HEK293 (cell line): ENCODE measurements at regions not wholly inside any gene's neighbourhood (a gene's known extent, or its start where the extent isn't known, plus 50 kb on each side); places are given as distances from the start of the nearest gene placed in this dataset.

ENCODE experiments used
- CTCF ChIA-PET: fragments of 350-600 bp; formaldehyde crosslinking; extraction: SDS; loops from one replicate; lab custom pipeline; 2021; ENCODE audit warnings: antibody characterized with exemption; lab: Yijun Ruan, JAX
- POLR2A ChIA-PET: fragments of 300-600 bp; formaldehyde crosslinking; extraction: SDS; loops from one replicate; lab custom pipeline; 2020; ENCODE audit warnings: antibody characterized with exemption, inconsistent platforms; lab: Yijun Ruan, JAX
- H3K27ac ChIP-seq: fragments of 200-500 bp; sonication (Bioruptor generic); 2 replicates; pipeline ENCODE4 v1.5.1; 2014; ENCODE audit warnings: low read depth, low read length, control low read depth, inconsistent platforms; ENCODE audit errors: extremely low read depth
- H3K36me3 ChIP-seq, 2 experiments: fragments of 200-500 bp in 1 of 2; sonication (Bioruptor generic) in 1 of 2; 1 replicate in 1 of 2; 2 replicates in 1 of 2; pipeline ENCODE4 v1.5.1; 2014 to 2017; ENCODE audit warnings: inconsistent platforms in 2 of 2, low read length in 2 of 2; ENCODE audit not compliant: control insufficient read depth in 2 of 2, insufficient read depth in 1 of 2
- H3K4me1 ChIP-seq: fragments of 200-500 bp; sonication (Bioruptor generic); 2 replicates; pipeline ENCODE4 v1.5.1; 2014; ENCODE audit warnings: mild to moderate bottlenecking, low read length, inconsistent platforms; ENCODE audit not compliant: control insufficient read depth, insufficient read depth
- H3K4me3 ChIP-seq: 2 replicates; pipeline ENCODE4 v1.5.1; 2011; ENCODE audit warnings: low read depth, mild to moderate bottlenecking, control low read depth, low read length, moderate library complexity
- H3K9me3 ChIP-seq: fragments of 200-500 bp; sonication (Bioruptor generic); 2 replicates; pipeline ENCODE4 v1.5.1; 2014; ENCODE audit warnings: low read depth, low read length, inconsistent platforms; ENCODE audit not compliant: control insufficient read depth, insufficient read depth
- GLI4 ChIP-seq: fragments of 450-650 bp; formaldehyde crosslinking; IDR thresholded peaks from 2 replicates; pipeline ENCODE4 v1.5.1; 2016; ENCODE audit warnings: missing biosample characterization, missing genetic modification characterization
- GLIS1 ChIP-seq: fragments of 450-650 bp; formaldehyde crosslinking; IDR thresholded peaks from 2 replicates; pipeline ENCODE4 v1.5.1; 2016; ENCODE audit warnings: missing biosample characterization, missing genetic modification characterization
- IKZF3 ChIP-seq: fragments of 450-650 bp; IDR thresholded peaks from 2 replicates; pipeline ENCODE4 v1.5.0; 2018; ENCODE audit warnings: missing biosample characterization, mild to moderate bottlenecking, missing genetic modification characterization, moderate library complexity
- KLF1 ChIP-seq: fragments of 450-650 bp; formaldehyde crosslinking; IDR thresholded peaks from 2 replicates; pipeline ENCODE4 v1.5.1; 2016; ENCODE audit warnings: missing biosample characterization, missing genetic modification characterization
- KLF10 ChIP-seq: fragments of 450-650 bp; IDR thresholded peaks from 2 replicates; pipeline ENCODE4 v1.5.1; 2018; ENCODE audit warnings: missing biosample characterization, mild to moderate bottlenecking, missing genetic modification characterization
- MZF1 ChIP-seq: fragments of 450-650 bp; formaldehyde crosslinking; IDR thresholded peaks from 2 replicates; pipeline ENCODE4 v1.5.1; 2017; ENCODE audit warnings: missing biosample characterization, missing genetic modification characterization, borderline replicate concordance
- SALL2 ChIP-seq: fragments of 450-650 bp; formaldehyde crosslinking; IDR thresholded peaks from 2 replicates; pipeline ENCODE4 v1.5.0; 2017; ENCODE audit warnings: missing biosample characterization, mild to moderate bottlenecking, missing genetic modification characterization, borderline replicate concordance
- SP3 ChIP-seq: fragments of 450-650 bp; formaldehyde crosslinking; IDR thresholded peaks from 2 replicates; pipeline ENCODE4 v1.5.1; 2016; ENCODE audit warnings: missing biosample characterization, missing genetic modification characterization
- TCF7L2 ChIP-seq: IDR thresholded peaks from 2 replicates; pipeline ENCODE4 v1.6.1; 2011; ENCODE audit warnings: low read depth, mild to moderate bottlenecking, inconsistent platforms, low read length, moderate library complexity, borderline replicate concordance
- YY2 ChIP-seq: fragments of 450-650 bp; formaldehyde crosslinking; IDR thresholded peaks from 2 replicates; pipeline ENCODE4 v1.5.1; 2016; ENCODE audit warnings: missing biosample characterization, missing genetic modification characterization
- ZBTB17 ChIP-seq: fragments of 450-650 bp; formaldehyde crosslinking; IDR thresholded peaks from 2 replicates; pipeline ENCODE4 v1.5.1; 2016; ENCODE audit warnings: missing biosample characterization, missing genetic modification characterization
- ZEB2 ChIP-seq: fragments of 450-650 bp; formaldehyde crosslinking; IDR thresholded peaks from 2 replicates; pipeline ENCODE4 v1.5.1; 2016; ENCODE audit warnings: missing biosample characterization, missing genetic modification characterization
- ZFP41 ChIP-seq: fragments of 450-650 bp; formaldehyde crosslinking; IDR thresholded peaks from 2 replicates; pipeline ENCODE4 v1.5.1; 2016; ENCODE audit warnings: missing biosample characterization, missing genetic modification characterization, borderline replicate concordance
- ZNF121 ChIP-seq: fragments of 450-650 bp; formaldehyde crosslinking; IDR thresholded peaks from 2 replicates; pipeline ENCODE4 v1.5.1; 2016; ENCODE audit warnings: missing biosample characterization, missing genetic modification characterization
- ZNF140 ChIP-seq: fragments of 450-650 bp; formaldehyde crosslinking; IDR thresholded peaks from 2 replicates; pipeline ENCODE4 v1.5.1; 2016; ENCODE audit warnings: missing biosample characterization, missing genetic modification characterization
- ZNF169 ChIP-seq: fragments of 450-650 bp; formaldehyde crosslinking; IDR thresholded peaks from 2 replicates; pipeline ENCODE4 v1.5.1; 2016; ENCODE audit warnings: missing biosample characterization, missing genetic modification characterization
- ZNF175 ChIP-seq: fragments of 450-650 bp; formaldehyde crosslinking; IDR thresholded peaks from 2 replicates; pipeline ENCODE4 v1.5.1; 2016; ENCODE audit warnings: missing biosample characterization, missing genetic modification characterization
- ZNF211 ChIP-seq: fragments of 450-650 bp; formaldehyde crosslinking; IDR thresholded peaks from 2 replicates; pipeline ENCODE4 v1.5.1; 2016; ENCODE audit warnings: low read depth, missing biosample characterization, missing genetic modification characterization
- ZNF248 ChIP-seq: fragments of 450-650 bp; formaldehyde crosslinking; IDR thresholded peaks from 2 replicates; pipeline ENCODE4 v1.5.1; 2017; ENCODE audit warnings: missing biosample characterization, missing genetic modification characterization
- ZNF335 ChIP-seq: fragments of 450-650 bp; formaldehyde crosslinking; conservative IDR thresholded peaks from 2 replicates; pipeline ENCODE4 v1.5.1; 2016; ENCODE audit warnings: missing biosample characterization, missing genetic modification characterization
- ZNF426 ChIP-seq: fragments of 450-650 bp; formaldehyde crosslinking; IDR thresholded peaks from 2 replicates; pipeline ENCODE4 v1.5.1; 2017; ENCODE audit warnings: missing biosample characterization, missing genetic modification characterization, mild to moderate bottlenecking, inconsistent platforms, moderate library complexity
- ZNF510 ChIP-seq: fragments of 450-650 bp; formaldehyde crosslinking; IDR thresholded peaks from 2 replicates; pipeline ENCODE4 v1.5.1; 2018; ENCODE audit warnings: mild to moderate bottlenecking, missing genetic modification characterization, missing biosample characterization; ENCODE audit not compliant: insufficient replicate concordance
- ZNF555 ChIP-seq: fragments of 450-650 bp; formaldehyde crosslinking; conservative IDR thresholded peaks from 2 replicates; pipeline ENCODE4 v1.5.1; 2017; ENCODE audit warnings: missing biosample characterization, mild to moderate bottlenecking, missing genetic modification characterization, inconsistent platforms
- ZNF623 ChIP-seq: fragments of 450-650 bp; formaldehyde crosslinking; IDR thresholded peaks from 2 replicates; pipeline ENCODE4 v1.5.1; 2016; ENCODE audit warnings: missing biosample characterization, missing genetic modification characterization
- ZNF677 ChIP-seq: fragments of 450-650 bp; IDR thresholded peaks from 2 replicates; pipeline ENCODE4 v1.5.0; 2018; ENCODE audit warnings: missing biosample characterization, mild to moderate bottlenecking, missing genetic modification characterization, moderate library complexity
- TF ChIP-seq, protein P1 (sequence below): fragments of 450-650 bp; formaldehyde crosslinking; IDR thresholded peaks from 2 replicates; pipeline ENCODE4 v1.5.1; 2016; ENCODE audit warnings: missing biosample characterization, missing genetic modification characterization
- TF ChIP-seq, protein P2 (sequence below): fragments of 450-650 bp; formaldehyde crosslinking; IDR thresholded peaks from 2 replicates; pipeline ENCODE4 v1.5.1; 2016; ENCODE audit warnings: missing biosample characterization, missing genetic modification characterization
- TF ChIP-seq, protein P3 (sequence below): fragments of 450-650 bp; formaldehyde crosslinking; IDR thresholded peaks from 2 replicates; pipeline ENCODE4 v1.5.1; 2016; ENCODE audit warnings: missing biosample characterization, missing genetic modification characterization

- no peaks in the 10 kb centered on the region for H3K36me3 ChIP-seq
- no peak for TF ChIP-seq ZNF169
- no peak for TF ChIP-seq ZNF510 (tag by site-specific recombination)
- TF ChIP-seq ZBTB17: no peak
- TF ChIP-seq ZNF175 (tag by site-specific recombination): no peak
- no peak for TF ChIP-seq ZNF248 (tag by site-specific recombination)
- TF ChIP-seq IKZF3 (tag by site-specific recombination): no peak
- no peak for TF ChIP-seq ZNF677 (tag by site-specific recombination)
- TF ChIP-seq ZEB2: no peak
- no peak overlapping the region for H3K27ac ChIP-seq
- ChIA-PET CTCF (no interaction called here), POLR2A (no interaction called here)
- H3K4me1 ChIP-seq: no peaks in the 10 kb centered on the region
- no peaks in the 10 kb centered on the region for H3K9me3 ChIP-seq
- H3K4me3 ChIP-seq: no peak overlapping the region
These were observed 387.0 kb upstream of the NRP1 start for GRCh38 chr10:33721509-33721908.

- Histone ChIP-seq H3K36me3 (no peaks in the 10 kb centered on the region), H3K4me3 (no peak overlapping the region), H3K4me1 (no peaks in the 10 kb centered on the region)
- TF ChIP-seq GLI4 (tag by site-specific recombination): no peak
- TF ChIP-seq TCF7L2: no peak
- TF ChIP-seq ZNF169: no peak
- TF ChIP-seq ZFP41 (tag by site-specific recombination): no peak
- TF ChIP-seq ZNF335 (tag by site-specific recombination): no peak
- no peak for TF ChIP-seq ZNF555 (tag by site-specific recombination)
- TF ChIP-seq SALL2 (tag by site-specific recombination): no peak
- TF ChIP-seq ZNF426 (tag by site-specific recombination): no peak
- no peak for TF ChIP-seq ZNF623 (tag by site-specific recombination)
- TF ChIP-seq YY2: no peak
- TF ChIP-seq ZNF211: no peak
- TF ChIP-seq MZF1 (tag by site-specific recombination): no peak
- no peak for TF ChIP-seq SP3 (tag by site-specific recombination)
- TF ChIP-seq, protein P1, sequence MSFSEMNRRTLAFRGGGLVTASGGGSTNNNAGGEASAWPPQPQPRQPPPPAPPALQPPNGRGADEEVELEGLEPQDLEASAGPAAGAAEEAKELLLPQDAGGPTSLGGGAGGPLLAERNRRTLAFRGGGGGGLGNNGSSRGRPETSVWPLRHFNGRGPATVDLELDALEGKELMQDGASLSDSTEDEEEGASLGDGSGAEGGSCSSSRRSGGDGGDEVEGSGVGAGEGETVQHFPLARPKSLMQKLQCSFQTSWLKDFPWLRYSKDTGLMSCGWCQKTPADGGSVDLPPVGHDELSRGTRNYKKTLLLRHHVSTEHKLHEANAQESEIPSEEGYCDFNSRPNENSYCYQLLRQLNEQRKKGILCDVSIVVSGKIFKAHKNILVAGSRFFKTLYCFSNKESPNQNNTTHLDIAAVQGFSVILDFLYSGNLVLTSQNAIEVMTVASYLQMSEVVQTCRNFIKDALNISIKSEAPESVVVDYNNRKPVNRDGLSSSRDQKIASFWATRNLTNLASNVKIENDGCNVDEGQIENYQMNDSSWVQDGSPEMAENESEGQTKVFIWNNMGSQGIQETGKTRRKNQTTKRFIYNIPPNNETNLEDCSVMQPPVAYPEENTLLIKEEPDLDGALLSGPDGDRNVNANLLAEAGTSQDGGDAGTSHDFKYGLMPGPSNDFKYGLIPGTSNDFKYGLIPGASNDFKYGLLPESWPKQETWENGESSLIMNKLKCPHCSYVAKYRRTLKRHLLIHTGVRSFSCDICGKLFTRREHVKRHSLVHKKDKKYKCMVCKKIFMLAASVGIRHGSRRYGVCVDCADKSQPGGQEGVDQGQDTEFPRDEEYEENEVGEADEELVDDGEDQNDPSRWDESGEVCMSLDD: no peak
- TF ChIP-seq, all 188 proteins: peak for 0
- POLR2A ChIA-PET: no interaction called here
- no peak overlapping the region for H3K27ac ChIP-seq
- CTCF ChIA-PET: no interaction called here
- H3K9me3 ChIP-seq: no peaks in the 10 kb centered on the region
These were observed 385.7 kb upstream of the NRP1 start for GRCh38 chr10:33720161-33720560.

GRCh38 chr10:33719005-33719703 is 384.7 kb upstream of the NRP1 start:
- Histone ChIP-seq H3K4me1 (no peaks in the 10 kb centered on the region), H3K9me3 (no peaks in the 10 kb centered on the region), H3K36me3 (no peaks in the 10 kb centered on the region), H3K4me3 (no peak overlapping the region), H3K27ac (no peak overlapping the region)
- ChIA-PET POLR2A (no interaction called here), CTCF (no interaction called here)
- TF ChIP-seq GLIS1 (tag by site-specific recombination) (no peak), KLF10 (tag by site-specific recombination) (no peak), ZNF121 (tag by site-specific recombination) (no peak), ZNF140 (tag by site-specific recombination) (no peak), KLF1 (tag by site-specific recombination) (no peak), ZNF248 (tag by site-specific recombination) (no peak)
- TF ChIP-seq, protein P2, sequence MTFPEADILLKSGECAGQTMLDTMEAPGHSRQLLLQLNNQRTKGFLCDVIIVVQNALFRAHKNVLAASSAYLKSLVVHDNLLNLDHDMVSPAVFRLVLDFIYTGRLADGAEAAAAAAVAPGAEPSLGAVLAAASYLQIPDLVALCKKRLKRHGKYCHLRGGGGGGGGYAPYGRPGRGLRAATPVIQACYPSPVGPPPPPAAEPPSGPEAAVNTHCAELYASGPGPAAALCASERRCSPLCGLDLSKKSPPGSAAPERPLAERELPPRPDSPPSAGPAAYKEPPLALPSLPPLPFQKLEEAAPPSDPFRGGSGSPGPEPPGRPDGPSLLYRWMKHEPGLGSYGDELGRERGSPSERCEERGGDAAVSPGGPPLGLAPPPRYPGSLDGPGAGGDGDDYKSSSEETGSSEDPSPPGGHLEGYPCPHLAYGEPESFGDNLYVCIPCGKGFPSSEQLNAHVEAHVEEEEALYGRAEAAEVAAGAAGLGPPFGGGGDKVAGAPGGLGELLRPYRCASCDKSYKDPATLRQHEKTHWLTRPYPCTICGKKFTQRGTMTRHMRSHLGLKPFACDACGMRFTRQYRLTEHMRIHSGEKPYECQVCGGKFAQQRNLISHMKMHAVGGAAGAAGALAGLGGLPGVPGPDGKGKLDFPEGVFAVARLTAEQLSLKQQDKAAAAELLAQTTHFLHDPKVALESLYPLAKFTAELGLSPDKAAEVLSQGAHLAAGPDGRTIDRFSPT (tag by site-specific recombination): no peak
- TF ChIP-seq, protein P3, sequence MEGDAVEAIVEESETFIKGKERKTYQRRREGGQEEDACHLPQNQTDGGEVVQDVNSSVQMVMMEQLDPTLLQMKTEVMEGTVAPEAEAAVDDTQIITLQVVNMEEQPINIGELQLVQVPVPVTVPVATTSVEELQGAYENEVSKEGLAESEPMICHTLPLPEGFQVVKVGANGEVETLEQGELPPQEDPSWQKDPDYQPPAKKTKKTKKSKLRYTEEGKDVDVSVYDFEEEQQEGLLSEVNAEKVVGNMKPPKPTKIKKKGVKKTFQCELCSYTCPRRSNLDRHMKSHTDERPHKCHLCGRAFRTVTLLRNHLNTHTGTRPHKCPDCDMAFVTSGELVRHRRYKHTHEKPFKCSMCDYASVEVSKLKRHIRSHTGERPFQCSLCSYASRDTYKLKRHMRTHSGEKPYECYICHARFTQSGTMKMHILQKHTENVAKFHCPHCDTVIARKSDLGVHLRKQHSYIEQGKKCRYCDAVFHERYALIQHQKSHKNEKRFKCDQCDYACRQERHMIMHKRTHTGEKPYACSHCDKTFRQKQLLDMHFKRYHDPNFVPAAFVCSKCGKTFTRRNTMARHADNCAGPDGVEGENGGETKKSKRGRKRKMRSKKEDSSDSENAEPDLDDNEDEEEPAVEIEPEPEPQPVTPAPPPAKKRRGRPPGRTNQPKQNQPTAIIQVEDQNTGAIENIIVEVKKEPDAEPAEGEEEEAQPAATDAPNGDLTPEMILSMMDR (tag by site-specific recombination): no peak
